ENCODE measurements at regions not wholly inside any gene's neighbourhood (a gene's known extent, or its start where the extent isn't known, plus 50 kb on each side); places are given as distances from the start of the nearest gene placed in this dataset.

DNA sequence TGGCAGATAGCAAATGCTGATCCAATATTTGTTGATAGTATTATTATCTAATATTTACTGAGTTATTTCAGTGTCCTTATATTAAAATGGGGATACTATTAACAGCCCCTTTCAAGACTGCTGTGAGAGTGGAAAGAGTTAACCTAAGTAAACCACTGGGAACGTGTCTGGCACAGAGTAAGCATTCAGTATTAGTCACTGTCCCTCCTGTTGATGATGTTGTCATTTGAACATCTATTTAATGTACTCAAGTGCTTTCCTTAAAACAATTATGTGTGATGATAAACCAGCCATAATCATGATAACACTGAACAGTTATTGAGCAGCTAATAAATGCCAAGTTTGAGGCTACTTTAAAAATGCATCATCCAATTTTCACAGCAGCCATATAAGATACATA is 135.7 kb upstream of the XYLT1 start:
- no peak for TF ChIP-seq SIN3A (IDR thresholded peaks at IDR 0.05; ENCODE audit: borderline replicate concordance, insufficient read depth, low read length)
- TF ChIP-seq TAF1 (IDR thresholded peaks at IDR 0.05; ENCODE audit: borderline replicate concordance, insufficient read depth, low read length): no peak
- no peak for TF ChIP-seq FOXP2 (optimal IDR thresholded peaks at IDR 0.05; ENCODE audit: borderline replicate concordance, extremely low read depth, extremely low read length, insufficient read depth)
- TF ChIP-seq, protein P1, sequence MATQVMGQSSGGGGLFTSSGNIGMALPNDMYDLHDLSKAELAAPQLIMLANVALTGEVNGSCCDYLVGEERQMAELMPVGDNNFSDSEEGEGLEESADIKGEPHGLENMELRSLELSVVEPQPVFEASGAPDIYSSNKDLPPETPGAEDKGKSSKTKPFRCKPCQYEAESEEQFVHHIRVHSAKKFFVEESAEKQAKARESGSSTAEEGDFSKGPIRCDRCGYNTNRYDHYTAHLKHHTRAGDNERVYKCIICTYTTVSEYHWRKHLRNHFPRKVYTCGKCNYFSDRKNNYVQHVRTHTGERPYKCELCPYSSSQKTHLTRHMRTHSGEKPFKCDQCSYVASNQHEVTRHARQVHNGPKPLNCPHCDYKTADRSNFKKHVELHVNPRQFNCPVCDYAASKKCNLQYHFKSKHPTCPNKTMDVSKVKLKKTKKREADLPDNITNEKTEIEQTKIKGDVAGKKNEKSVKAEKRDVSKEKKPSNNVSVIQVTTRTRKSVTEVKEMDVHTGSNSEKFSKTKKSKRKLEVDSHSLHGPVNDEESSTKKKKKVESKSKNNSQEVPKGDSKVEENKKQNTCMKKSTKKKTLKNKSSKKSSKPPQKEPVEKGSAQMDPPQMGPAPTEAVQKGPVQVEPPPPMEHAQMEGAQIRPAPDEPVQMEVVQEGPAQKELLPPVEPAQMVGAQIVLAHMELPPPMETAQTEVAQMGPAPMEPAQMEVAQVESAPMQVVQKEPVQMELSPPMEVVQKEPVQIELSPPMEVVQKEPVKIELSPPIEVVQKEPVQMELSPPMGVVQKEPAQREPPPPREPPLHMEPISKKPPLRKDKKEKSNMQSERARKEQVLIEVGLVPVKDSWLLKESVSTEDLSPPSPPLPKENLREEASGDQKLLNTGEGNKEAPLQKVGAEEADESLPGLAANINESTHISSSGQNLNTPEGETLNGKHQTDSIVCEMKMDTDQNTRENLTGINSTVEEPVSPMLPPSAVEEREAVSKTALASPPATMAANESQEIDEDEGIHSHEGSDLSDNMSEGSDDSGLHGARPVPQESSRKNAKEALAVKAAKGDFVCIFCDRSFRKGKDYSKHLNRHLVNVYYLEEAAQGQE (IDR thresholded peaks at IDR 0.05; ENCODE audit: insufficient read depth in 1 of 2, low read depth in 2 of 2, low read length in 2 of 2): no peak

DNA sequence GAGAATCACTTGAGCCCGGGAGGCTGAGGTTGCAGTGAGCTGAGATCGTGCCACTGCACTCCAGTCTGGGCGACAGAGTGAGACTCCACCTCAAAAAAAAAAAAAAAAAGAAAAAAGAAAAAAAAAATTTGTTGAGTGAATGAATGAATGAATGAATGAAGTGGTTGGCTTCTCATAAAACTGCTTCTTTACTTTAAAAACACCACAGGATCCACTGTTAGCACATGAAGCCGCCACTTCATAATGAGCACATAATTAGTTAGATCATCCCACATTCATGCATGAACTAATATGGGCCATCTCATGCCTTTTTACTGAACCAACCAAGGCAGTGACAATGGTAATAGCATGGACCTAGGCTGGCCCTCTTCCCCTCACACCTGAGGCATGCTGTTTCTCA is 135.0 kb upstream of the XYLT1 start:
- no peak for TF ChIP-seq SIN3A (IDR thresholded peaks at IDR 0.05; ENCODE audit: borderline replicate concordance, insufficient read depth, low read length)
- TF ChIP-seq POLR2AphosphoS5 (IDR thresholded peaks at IDR 0.05; ENCODE audit: low read depth, low read length): no peak

DNA sequence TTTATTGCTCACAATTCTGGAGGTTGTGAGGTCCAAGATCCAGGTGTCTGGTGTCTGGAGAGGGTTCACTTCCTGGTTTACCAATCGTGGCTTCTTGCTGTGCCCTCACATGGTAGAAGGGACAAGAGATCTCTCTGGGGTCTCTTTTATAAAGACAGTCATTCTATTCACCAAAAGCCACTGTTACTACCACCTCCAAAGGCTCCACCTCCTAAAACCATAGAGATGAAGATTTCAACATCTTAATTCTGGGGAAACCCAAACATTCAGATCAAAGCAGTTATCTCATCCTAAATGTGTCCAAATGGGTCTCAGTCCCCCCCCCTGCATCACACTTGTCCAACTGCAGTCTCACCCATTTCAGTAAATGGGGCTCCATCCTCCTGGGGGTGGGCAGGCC is 132.9 kb upstream of the XYLT1 start:
- TF ChIP-seq, protein P1 (IDR thresholded peaks at IDR 0.05; ENCODE audit: insufficient read depth in 1 of 2, low read depth in 2 of 2, low read length in 2 of 2): no peak
- TF ChIP-seq FOXP2 (optimal IDR thresholded peaks at IDR 0.05; ENCODE audit: borderline replicate concordance, extremely low read depth, extremely low read length, insufficient read depth) (no peak), SIN3A (IDR thresholded peaks at IDR 0.05; ENCODE audit: borderline replicate concordance, insufficient read depth, low read length) (no peak), POLR2AphosphoS5 (IDR thresholded peaks at IDR 0.05; ENCODE audit: low read depth, low read length) (no peak), TAF1 (IDR thresholded peaks at IDR 0.05; ENCODE audit: borderline replicate concordance, insufficient read depth, low read length) (no peak)

DNA sequence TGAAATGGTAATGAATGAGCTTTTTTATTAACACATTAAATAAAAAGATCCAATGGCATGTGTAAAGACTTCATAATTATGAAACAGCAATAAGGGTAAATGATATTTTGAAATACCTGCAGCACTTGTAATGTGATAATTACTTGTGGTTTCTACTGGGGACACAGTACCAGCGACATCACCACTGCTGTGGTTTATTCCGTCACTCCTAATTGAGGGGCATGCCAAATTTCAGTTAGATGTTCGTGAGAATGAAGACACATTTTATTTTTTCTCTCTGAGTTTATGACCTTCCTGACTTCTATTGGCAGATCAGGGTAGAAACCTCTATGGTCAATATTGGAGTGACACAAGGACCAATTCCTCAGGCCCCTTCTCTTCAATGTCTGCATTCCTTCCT is 131.9 kb upstream of the XYLT1 start:
- no peak for TF ChIP-seq POLR2AphosphoS5 (IDR thresholded peaks at IDR 0.05; ENCODE audit: low read depth, low read length)
- TF ChIP-seq SIN3A (IDR thresholded peaks at IDR 0.05; ENCODE audit: borderline replicate concordance, insufficient read depth, low read length): no peak
- TF ChIP-seq TAF1 (IDR thresholded peaks at IDR 0.05; ENCODE audit: borderline replicate concordance, insufficient read depth, low read length): no peak
- TF ChIP-seq, protein P1 (IDR thresholded peaks at IDR 0.05; ENCODE audit: insufficient read depth in 1 of 2, low read depth in 2 of 2, low read length in 2 of 2): no peak
- TF ChIP-seq FOXP2 (optimal IDR thresholded peaks at IDR 0.05; ENCODE audit: borderline replicate concordance, extremely low read depth, extremely low read length, insufficient read depth): no peak

DNA sequence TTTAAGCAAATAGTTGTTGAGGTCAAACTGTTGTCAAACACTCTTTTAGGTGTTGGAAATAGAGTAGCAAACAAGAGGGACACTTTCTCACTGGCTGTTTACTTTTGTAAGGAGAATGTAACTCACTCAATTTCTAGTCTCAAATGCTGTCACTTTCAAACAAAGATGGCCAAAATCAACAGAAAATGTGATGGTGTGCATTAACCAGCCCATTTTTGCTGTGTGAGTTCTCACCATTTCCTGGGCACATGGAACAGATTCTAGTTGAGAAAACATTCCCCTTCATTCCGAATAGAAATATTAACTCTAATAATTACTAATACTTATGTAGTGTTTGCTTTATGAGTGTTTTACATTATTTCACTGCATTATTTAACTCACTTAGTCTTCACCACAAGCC is 128.2 kb upstream of the XYLT1 start:
- no peak for TF ChIP-seq SIN3A (IDR thresholded peaks at IDR 0.05; ENCODE audit: borderline replicate concordance, insufficient read depth, low read length)

DNA sequence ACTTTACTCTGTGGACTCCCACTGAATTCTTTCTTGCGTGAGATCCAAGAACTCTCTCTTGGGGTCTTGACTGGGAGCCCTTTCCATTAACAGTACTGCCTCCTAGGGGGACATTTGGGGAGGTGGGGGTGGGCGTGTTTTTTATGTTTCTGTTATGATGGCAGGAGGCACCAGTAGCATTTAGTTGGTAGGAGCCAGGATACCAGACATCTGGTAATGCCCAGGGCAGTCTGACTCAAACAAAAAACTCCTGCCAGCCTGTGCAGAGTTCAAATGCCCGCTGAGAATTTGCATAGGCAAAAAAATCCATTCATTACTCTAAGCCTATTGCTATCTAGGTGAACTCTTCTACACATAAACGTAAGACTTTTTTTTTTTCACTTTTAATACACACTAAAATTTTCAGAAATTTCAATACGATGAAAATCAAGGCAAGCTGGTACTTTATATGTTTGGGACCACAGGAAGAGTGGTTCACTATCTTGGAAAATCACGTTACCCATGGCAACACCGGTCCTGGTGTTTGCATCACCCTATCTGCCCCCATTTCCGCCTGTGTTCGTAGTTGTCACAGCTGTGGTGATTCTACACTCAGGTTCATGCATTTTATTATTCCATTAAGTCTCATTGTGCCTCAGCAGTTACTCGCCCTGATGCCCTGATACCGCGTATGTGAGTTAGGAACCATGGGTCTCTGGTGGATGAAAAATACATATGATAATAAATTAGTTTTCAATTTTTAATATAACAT is 121.1 kb upstream of the XYLT1 start:
- TF ChIP-seq SIN3A (IDR thresholded peaks at IDR 0.05; ENCODE audit: borderline replicate concordance, insufficient read depth, low read length): no peak
